Epithelial cell of esophagus (primary cell): ENCODE measurements at regions not wholly inside any gene's neighbourhood (a gene's known extent, or its start where the extent isn't known, plus 50 kb on each side); places are given as distances from the start of the nearest gene placed in this dataset.

ENCODE experiments used
- DNase-seq: peaks from one replicate; pipeline ENCODE4 v3.0.0; 2010; ENCODE audit warnings: low read depth
- H3K4me3 ChIP-seq: 2 replicates; pipeline ENCODE4 v1.5.1; 2011; ENCODE audit warnings: mild to moderate bottlenecking, low read length, control low read depth
- TF ChIP-seq, protein P1 (sequence below): IDR thresholded peaks from 2 replicates; pipeline ENCODE4 v1.5.1; 2011; ENCODE audit warnings: low read depth, mild to moderate bottlenecking, low read length, control low read depth, inconsistent platforms; ENCODE audit not compliant: insufficient read depth; ENCODE audit errors: missing control alignments

DNA sequence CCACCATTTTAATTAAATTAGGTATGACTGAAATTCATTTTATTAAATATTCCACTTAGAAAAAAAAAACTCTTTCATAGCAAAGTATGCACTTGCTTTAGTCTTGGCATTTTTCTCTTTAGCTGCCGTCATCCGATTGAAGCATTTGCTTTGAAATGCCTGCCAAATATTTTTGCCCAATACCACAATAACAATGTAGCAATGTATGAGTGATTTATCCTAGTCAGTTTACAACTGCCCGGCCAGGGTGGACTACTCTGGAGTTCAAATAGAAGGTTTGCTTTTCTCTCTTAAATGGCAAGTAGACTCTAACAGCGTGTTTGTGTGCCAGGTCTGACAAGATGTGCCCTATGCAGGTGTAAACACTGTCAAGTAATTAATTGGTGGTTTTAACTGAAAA is 675.3 kb upstream of the SGCG start:
- TF ChIP-seq, protein P1, sequence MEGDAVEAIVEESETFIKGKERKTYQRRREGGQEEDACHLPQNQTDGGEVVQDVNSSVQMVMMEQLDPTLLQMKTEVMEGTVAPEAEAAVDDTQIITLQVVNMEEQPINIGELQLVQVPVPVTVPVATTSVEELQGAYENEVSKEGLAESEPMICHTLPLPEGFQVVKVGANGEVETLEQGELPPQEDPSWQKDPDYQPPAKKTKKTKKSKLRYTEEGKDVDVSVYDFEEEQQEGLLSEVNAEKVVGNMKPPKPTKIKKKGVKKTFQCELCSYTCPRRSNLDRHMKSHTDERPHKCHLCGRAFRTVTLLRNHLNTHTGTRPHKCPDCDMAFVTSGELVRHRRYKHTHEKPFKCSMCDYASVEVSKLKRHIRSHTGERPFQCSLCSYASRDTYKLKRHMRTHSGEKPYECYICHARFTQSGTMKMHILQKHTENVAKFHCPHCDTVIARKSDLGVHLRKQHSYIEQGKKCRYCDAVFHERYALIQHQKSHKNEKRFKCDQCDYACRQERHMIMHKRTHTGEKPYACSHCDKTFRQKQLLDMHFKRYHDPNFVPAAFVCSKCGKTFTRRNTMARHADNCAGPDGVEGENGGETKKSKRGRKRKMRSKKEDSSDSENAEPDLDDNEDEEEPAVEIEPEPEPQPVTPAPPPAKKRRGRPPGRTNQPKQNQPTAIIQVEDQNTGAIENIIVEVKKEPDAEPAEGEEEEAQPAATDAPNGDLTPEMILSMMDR = no peak
- no peak overlapping the region for H3K4me3 ChIP-seq
- no peak for DNase-seq

GRCh38 chr13:22506096-22506691 is 674.6 kb upstream of the SGCG start:
- no peak for DNase-seq
- H3K4me3 ChIP-seq = no peak overlapping the region
- TF ChIP-seq, protein P1 = no peak

DNA sequence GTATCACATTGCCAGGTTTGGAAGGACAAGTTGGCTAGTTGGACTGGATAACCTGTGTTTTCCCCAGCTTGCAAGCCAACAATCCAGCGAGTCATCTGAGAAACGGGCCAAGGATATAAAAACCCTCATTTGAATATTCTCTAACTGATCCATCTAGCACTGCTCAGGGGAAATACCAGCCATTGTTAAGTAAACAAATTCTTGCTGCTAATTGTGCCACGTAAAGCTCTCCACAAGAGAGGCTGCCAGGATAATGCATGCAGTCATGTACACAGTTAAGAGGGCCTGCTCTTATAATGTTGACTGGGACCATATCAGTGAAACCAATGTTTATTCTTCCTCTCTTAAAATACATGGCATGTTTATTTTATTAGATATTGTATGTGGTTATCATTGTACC is 663.2 kb upstream of the SGCG start:
- TF ChIP-seq, protein P1 = no peak
- no peak for DNase-seq
- H3K4me3 ChIP-seq = no peak overlapping the region

GRCh38 chr13:22536851-22537250 is 643.9 kb upstream of the SGCG start:
- H3K4me3 ChIP-seq = no peak overlapping the region
- no peak for DNase-seq
- TF ChIP-seq, protein P1 = no peak

DNA sequence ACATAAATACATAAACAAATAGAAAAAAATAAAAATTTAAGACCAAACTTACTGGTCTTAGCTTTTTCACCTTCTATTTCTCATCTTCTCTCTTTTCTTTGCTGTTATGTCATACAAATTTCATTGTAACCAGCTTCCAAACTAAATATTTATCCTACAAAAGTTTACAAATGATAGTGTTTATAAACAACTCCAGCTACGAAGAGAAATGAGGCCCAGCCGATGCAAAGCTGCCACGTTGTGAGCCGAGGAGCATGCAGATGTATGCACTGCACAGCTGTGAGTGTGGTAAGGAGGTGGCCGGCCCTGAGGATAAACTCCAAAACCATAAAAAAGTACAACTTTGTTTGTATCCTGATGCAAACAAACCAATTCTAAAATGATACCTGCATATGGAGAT is 642.4 kb upstream of the SGCG start:
- no peak for DNase-seq
- TF ChIP-seq, protein P1 = no peak
- H3K4me3 ChIP-seq = no peak overlapping the region

DNA sequence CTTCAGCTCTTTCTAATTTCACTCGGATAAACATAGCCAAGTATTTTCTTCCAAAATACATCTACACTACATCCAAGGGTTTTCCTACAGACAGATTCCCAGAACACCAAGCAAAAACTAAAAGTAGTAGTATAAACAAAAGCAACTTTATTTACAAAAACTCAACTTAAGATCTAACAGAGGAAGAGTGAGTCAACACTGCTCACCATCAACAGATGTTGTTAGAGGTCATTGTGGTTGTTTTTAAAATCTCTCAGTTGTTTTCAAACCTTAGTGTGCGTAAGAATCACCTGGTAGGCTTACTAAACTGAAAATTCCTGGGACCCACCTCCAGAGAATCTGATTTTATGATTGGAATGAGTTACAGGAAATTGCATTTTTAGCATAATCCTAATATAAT is 631.7 kb upstream of the SGCG start:
- H3K4me3 ChIP-seq = no peak overlapping the region
- TF ChIP-seq, protein P1 = no peak
- DNase-seq = no peak

DNA sequence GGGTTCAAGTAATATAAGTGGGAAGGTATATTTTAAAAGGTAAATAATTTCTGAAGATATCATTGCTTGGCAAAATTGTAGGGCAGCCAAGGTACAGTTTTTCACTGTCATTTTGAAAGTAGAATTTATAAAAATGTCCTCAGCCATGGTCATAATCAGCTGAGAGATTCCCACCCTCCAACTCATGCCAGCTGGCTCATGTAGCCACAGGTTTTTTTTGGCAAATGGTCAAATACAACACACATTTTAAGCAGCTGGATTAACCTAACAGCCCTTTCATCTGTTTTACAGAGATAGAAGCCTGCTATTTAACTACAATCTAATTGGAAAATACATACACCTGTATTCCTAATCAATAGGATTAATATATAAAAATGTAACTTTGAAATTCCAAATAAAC is 619.2 kb upstream of the SGCG start:
- TF ChIP-seq, protein P1 = no peak
- DNase-seq = no peak

More for the DNA sequence above, 619.2 kb upstream of the SGCG start:
- no peak overlapping the region for H3K4me3 ChIP-seq
